Esophagus squamous epithelium (tissue), 4 donors: ENCODE measurements at regions not wholly inside any gene's neighbourhood (a gene's known extent, or its start where the extent isn't known, plus 50 kb on each side); places are given as distances from the start of the nearest gene placed in this dataset.

Experiments
- POLR2A ChIP-seq, 4 donors: fragments of 450-650 bp; IDR thresholded peaks; one replicate each; pipeline ENCODE4 v1.6.1; 2017; ENCODE audit warnings: antibody characterized with exemption in 4 of 4, mild to moderate bottlenecking in 4 of 4, moderate library complexity in 3 of 4
- TF ChIP-seq, protein P1 (sequence below), 6 experiments: fragments of 450-650 bp in 4 of 6; fragments of 200-600 bp in 2 of 6; sonication (generic) in 2 of 6; IDR thresholded peaks; one replicate each; pipeline ENCODE4 v1.5.1; 2016 to 2019; ENCODE audit warnings: antibody characterized with exemption in 6 of 6, mild to moderate bottlenecking in 4 of 6, moderate library complexity in 4 of 6

DNA sequence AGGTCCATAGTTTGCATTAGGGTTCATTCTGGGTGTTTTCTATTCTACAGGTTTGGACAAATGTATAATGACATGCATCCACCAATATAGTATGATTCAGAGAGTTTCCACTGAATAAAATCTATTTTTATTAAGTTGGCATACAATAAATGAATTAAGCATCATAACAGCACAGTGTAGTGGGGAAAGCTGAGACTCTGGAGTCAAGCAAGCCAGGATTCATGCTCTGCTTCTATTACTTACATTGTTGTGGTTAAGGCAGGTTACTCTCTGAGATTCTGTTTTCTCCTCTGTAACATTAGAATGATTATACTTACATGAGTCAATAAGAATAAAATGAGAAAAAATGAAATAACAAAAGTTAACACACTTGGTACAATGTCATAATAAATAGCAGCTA, 131.3 kb downstream of the SLC30A10 start:
- TF ChIP-seq POLR2A (IDR thresholded peaks at IDR 0.05), result no peak
- TF ChIP-seq, protein P1, sequence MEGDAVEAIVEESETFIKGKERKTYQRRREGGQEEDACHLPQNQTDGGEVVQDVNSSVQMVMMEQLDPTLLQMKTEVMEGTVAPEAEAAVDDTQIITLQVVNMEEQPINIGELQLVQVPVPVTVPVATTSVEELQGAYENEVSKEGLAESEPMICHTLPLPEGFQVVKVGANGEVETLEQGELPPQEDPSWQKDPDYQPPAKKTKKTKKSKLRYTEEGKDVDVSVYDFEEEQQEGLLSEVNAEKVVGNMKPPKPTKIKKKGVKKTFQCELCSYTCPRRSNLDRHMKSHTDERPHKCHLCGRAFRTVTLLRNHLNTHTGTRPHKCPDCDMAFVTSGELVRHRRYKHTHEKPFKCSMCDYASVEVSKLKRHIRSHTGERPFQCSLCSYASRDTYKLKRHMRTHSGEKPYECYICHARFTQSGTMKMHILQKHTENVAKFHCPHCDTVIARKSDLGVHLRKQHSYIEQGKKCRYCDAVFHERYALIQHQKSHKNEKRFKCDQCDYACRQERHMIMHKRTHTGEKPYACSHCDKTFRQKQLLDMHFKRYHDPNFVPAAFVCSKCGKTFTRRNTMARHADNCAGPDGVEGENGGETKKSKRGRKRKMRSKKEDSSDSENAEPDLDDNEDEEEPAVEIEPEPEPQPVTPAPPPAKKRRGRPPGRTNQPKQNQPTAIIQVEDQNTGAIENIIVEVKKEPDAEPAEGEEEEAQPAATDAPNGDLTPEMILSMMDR (IDR thresholded peaks at IDR 0.05), result no peak
